HepG2 (cell line): ENCODE measurements at regions not wholly inside any gene's neighbourhood (a gene's known extent, or its start where the extent isn't known, plus 50 kb on each side); places are given as distances from the start of the nearest gene placed in this dataset.

Experiments
- ATAC-seq: fragments of 200-7000 bp; cut with Tn5 transposase; 3 replicates; pipeline ENCODE4 v1.9.1; 2020; ENCODE audit warnings: mild to moderate bottlenecking, moderate library complexity
- BruUV-seq: library from RNA; stranded (reverse); fragments of 400-500 nt; replicated peaks from 2 replicates; lab custom pipeline; 2021; lab: Mats Ljungman, UMichigan
- CTCF ChIA-PET: fragments of 300-600 bp; formaldehyde crosslinking; extraction: SDS; loops from one replicate; lab custom pipeline; 2021; ENCODE audit warnings: low total read pairs, inconsistent platforms, low intra/inter-chr PET ratio; lab: Yijun Ruan, JAX
- POLR2A ChIA-PET: fragments of 350-600 bp; sonication (Branson Sonifier 250); formaldehyde crosslinking; loops from one replicate; lab custom pipeline; 2020; ENCODE audit warnings: antibody characterized with exemption, inconsistent platforms; lab: Yijun Ruan, JAX
- DNase-seq: peaks from one replicate; pipeline ENCODE4 v3.0.0-alpha.2; 2015; ENCODE audit warnings: low spot score
- FAIRE-seq: peaks from 3 replicates; lab custom pipeline; 2011; peaks lifted over from hg19 to GRCh38; lab: Jason Lieb, UNC
- H2AFZ ChIP-seq: one replicate; pipeline ENCODE4 v1.6.1; 2011; ENCODE audit warnings: low read length, inconsistent platforms
- H3K27ac ChIP-seq: fragments of 300-600 bp; 3 replicates; pipeline ENCODE4 v1.8.0; 2011; ENCODE audit warnings: mixed run types, mild to moderate bottlenecking, mixed read lengths, low read length, inconsistent platforms; ENCODE audit not compliant: insufficient read depth; ENCODE audit errors: extremely low read length
- H3K27me3 ChIP-seq, 2 experiments: fragments of 200-600 bp in 1 of 2; 2 replicates in 1 of 2; 3 replicates in 1 of 2; pipeline versions ENCODE4 v1.6.0 to v1.8.0; 2011; ENCODE audit warnings: low read length in 2 of 2, mild to moderate bottlenecking in 2 of 2, moderate library complexity in 2 of 2, inconsistent platforms in 1 of 2; ENCODE audit not compliant: insufficient read depth in 2 of 2, control insufficient read depth in 1 of 2
- H3K36me3 ChIP-seq, 2 experiments: fragments of 200-600 bp in 1 of 2; replicated peaks in 1 of 2; 2 replicates in 1 of 2; 3 replicates in 1 of 2; pipeline versions ENCODE4 v1.5.1 to v1.8.0; 2011; ENCODE audit warnings: low read length in 2 of 2, inconsistent platforms in 1 of 2; ENCODE audit not compliant: insufficient read depth in 2 of 2, control insufficient read depth in 1 of 2
- H3K4me1 ChIP-seq: 2 replicates; pipeline ENCODE4 v1.5.1; 2012; ENCODE audit warnings: low read length, inconsistent platforms; ENCODE audit not compliant: insufficient read depth
- H3K4me2 ChIP-seq: 2 replicates; pipeline ENCODE4 v1.6.0; 2011; ENCODE audit warnings: low read depth, low read length, inconsistent platforms
- H3K4me3 ChIP-seq, 3 experiments: fragments of 200-600 bp in 1 of 3; sonication (generic), shearing (Covaris generic) in 1 of 3; replicated peaks in 1 of 3; 2 replicates each; pipeline ENCODE4 v1.5.1; 2011 to 2016; ENCODE audit warnings: low read length in 3 of 3, inconsistent platforms in 2 of 3, low read depth in 2 of 3, mild to moderate bottlenecking in 2 of 3, control low read depth in 1 of 3, mixed read lengths in 1 of 3; ENCODE audit not compliant: insufficient read depth in 1 of 3
- H3K79me2 ChIP-seq: one replicate; pipeline ENCODE4 v1.6.1; 2011; ENCODE audit warnings: low read length, inconsistent platforms; ENCODE audit not compliant: insufficient read depth
- H3K9ac ChIP-seq: 2 replicates; pipeline ENCODE4 v1.6.0; 2011; ENCODE audit warnings: mild to moderate bottlenecking, low read depth, low read length, inconsistent platforms; ENCODE audit not compliant: insufficient read depth
- H3K9me3 ChIP-seq: 2 replicates; pipeline ENCODE4 v1.5.1; 2012; ENCODE audit warnings: mild to moderate bottlenecking, low read length
- H4K20me1 ChIP-seq: 2 replicates; pipeline ENCODE4 v1.6.0; 2011; ENCODE audit warnings: inconsistent platforms, mild to moderate bottlenecking, low read length, moderate library complexity; ENCODE audit not compliant: insufficient read depth
- CCAR2 ChIP-seq: fragments of 200-400 bp; formaldehyde crosslinking; optimal IDR thresholded peaks from 2 replicates; pipeline ENCODE3; 2018; ENCODE audit warnings: low read depth, mild to moderate bottlenecking, low read length, moderate library complexity
- ESRRA ChIP-seq: sonication (generic); formaldehyde crosslinking; IDR thresholded peaks from 2 replicates; pipeline ENCODE4 v1.5.1; 2020; ENCODE audit warnings: mild to moderate bottlenecking, low read depth, missing genetic modification reagents
- GATA4 ChIP-seq: sonication (generic); IDR thresholded peaks from 2 replicates; pipeline ENCODE4 v1.6.1; 2016; ENCODE audit warnings: antibody characterized with exemption, low read depth, borderline replicate concordance
- HNF4A ChIP-seq: sonication (generic); formaldehyde crosslinking; IDR thresholded peaks from 2 replicates; pipeline ENCODE4 v1.4.0; 2020; ENCODE audit warnings: missing genetic modification reagents
- HOXA3 ChIP-seq: sonication (generic); formaldehyde crosslinking; IDR thresholded peaks from 2 replicates; pipeline ENCODE4 v1.5.0; 2020; ENCODE audit warnings: missing genetic modification reagents
- MBD4 ChIP-seq: IDR thresholded peaks from 2 replicates; pipeline ENCODE4 v1.6.1; 2012; ENCODE audit warnings: low read length, inconsistent platforms, borderline replicate concordance
- NRL ChIP-seq: sonication (generic); formaldehyde crosslinking; IDR thresholded peaks from 2 replicates; pipeline ENCODE4 v1.5.0; 2020; ENCODE audit warnings: missing genetic modification reagents, mild to moderate bottlenecking, moderate library complexity, borderline replicate concordance
- PHF21A ChIP-seq: sonication (generic); formaldehyde crosslinking; IDR thresholded peaks from 2 replicates; pipeline ENCODE4 v1.5.0; 2020; ENCODE audit warnings: mild to moderate bottlenecking, missing genetic modification reagents
- SIX4 ChIP-seq: sonication (generic); formaldehyde crosslinking; IDR thresholded peaks from 2 replicates; pipeline ENCODE4 v1.4.0; 2020; ENCODE audit warnings: missing genetic modification reagents
- ZNF224 ChIP-seq: sonication (generic); formaldehyde crosslinking; IDR thresholded peaks from 2 replicates; pipeline ENCODE4 v1.5.0; 2020; ENCODE audit warnings: mild to moderate bottlenecking, missing genetic modification reagents
- ZNF441 ChIP-seq: sonication (generic); formaldehyde crosslinking; IDR thresholded peaks from 2 replicates; pipeline ENCODE4 v1.7.0; 2021; ENCODE audit warnings: missing genetic modification reagents, borderline replicate concordance
- ZNF468 ChIP-seq: sonication (generic); formaldehyde crosslinking; IDR thresholded peaks from 2 replicates; pipeline ENCODE4 v1.8.0; 2022; ENCODE audit warnings: mild to moderate bottlenecking, moderate library complexity, missing genetic modification reagents
- ZNF570 ChIP-seq: sonication (generic); formaldehyde crosslinking; IDR thresholded peaks from 2 replicates; pipeline ENCODE4 v1.4.0; 2020; ENCODE audit warnings: mild to moderate bottlenecking, missing genetic modification reagents, borderline replicate concordance
- ZNF576 ChIP-seq: sonication (generic); formaldehyde crosslinking; IDR thresholded peaks from 2 replicates; pipeline ENCODE4 v1.4.0; 2020; ENCODE audit warnings: mild to moderate bottlenecking, missing genetic modification reagents
- ZNF674 ChIP-seq: sonication (generic); formaldehyde crosslinking; IDR thresholded peaks from 2 replicates; pipeline ENCODE4 v1.5.0; 2020; ENCODE audit warnings: low read depth, mild to moderate bottlenecking, missing genetic modification reagents
- WGBS: methylation state at CpG from one replicate; pipeline ENCODE4 v1.1.6; 2017; ENCODE audit warnings: low lambda C conversion rate; 5-methylcytosine and 5-hydroxymethylcytosine counted together
- in situ Hi-C: cut with HindIII; loops from 2 replicates; pipeline ENCODE4 v1.10.0; 2017; ENCODE audit warnings: low pct_unique_long_range_greater_than_20kb; ENCODE audit not compliant: extremely low pct_ligation_motif_present
- intact Hi-C: fragments of 100-400 bp; cut with micrococcal nuclease; formaldehyde crosslinking; loops from one replicate; pipeline ENCODE4 v1.10.0; 2022; ENCODE audit not compliant: unreplicated experiment
- TF ChIP-seq, protein P1 (sequence below): sonication (generic); formaldehyde crosslinking; IDR thresholded peaks from 2 replicates; pipeline ENCODE4 v1.4.0; 2020; ENCODE audit warnings: mild to moderate bottlenecking, low read depth, missing genetic modification reagents
- TF ChIP-seq, protein P2 (sequence below): sonication (generic); formaldehyde crosslinking; IDR thresholded peaks from 2 replicates; pipeline ENCODE4 v1.5.1; 2020; ENCODE audit warnings: mild to moderate bottlenecking, missing genetic modification reagents, moderate library complexity
- TF ChIP-seq, protein P3 (sequence below): sonication (generic); formaldehyde crosslinking; IDR thresholded peaks from 2 replicates; pipeline ENCODE4 v1.8.1; 2023; ENCODE audit warnings: mild to moderate bottlenecking, missing genetic modification reagents

GRCh38 chr14:26856876-26857518, 259.2 kb upstream of the NOVA1 start:
- Histone ChIP-seq H3K4me3 (no peak overlapping the region), H3K4me1 (no peaks in the 10 kb centered on the region), H4K20me1 (no peaks in the 10 kb centered on the region), H3K27me3 (no peaks in the 10 kb centered on the region), H3K9me3 (peaks cover 93% of the 10 kb centered on the region), H3K9ac (no peak overlapping the region), H2AFZ (no peak overlapping the region), H3K36me3 (no peaks in the 10 kb centered on the region), H3K27ac (no peak overlapping the region), H3K4me2 (no peak overlapping the region), H3K79me2 (no peaks in the 10 kb centered on the region)
- ChIA-PET CTCF (no interaction called here), POLR2A (no interaction called here)
- BruUV-seq = no TSS peak
- intact Hi-C loops (no loop called here), in situ Hi-C loops (no loop called here)
- DNase-seq = no peak
- FAIRE-seq = no peak
- TF ChIP-seq, protein P1, sequence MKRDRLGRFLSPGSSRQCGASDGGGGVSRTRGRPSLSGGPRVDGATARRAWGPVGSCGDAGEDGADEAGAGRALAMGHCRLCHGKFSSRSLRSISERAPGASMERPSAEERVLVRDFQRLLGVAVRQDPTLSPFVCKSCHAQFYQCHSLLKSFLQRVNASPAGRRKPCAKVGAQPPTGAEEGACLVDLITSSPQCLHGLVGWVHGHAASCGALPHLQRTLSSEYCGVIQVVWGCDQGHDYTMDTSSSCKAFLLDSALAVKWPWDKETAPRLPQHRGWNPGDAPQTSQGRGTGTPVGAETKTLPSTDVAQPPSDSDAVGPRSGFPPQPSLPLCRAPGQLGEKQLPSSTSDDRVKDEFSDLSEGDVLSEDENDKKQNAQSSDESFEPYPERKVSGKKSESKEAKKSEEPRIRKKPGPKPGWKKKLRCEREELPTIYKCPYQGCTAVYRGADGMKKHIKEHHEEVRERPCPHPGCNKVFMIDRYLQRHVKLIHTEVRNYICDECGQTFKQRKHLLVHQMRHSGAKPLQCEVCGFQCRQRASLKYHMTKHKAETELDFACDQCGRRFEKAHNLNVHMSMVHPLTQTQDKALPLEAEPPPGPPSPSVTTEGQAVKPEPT (CRISPR knock-in tag) = no peak
- TF ChIP-seq GATA4 (no peak), ESRRA (CRISPR knock-in tag) (no peak), NRL (no peak), ZNF570 (no peak), ZNF674 (CRISPR knock-in tag) (no peak), ZNF441 (CRISPR knock-in tag) (no peak), HOXA3 (no peak), ZNF468 (no peak), CCAR2 (no peak), ZNF224 (CRISPR knock-in tag) (no peak), ZNF576 (CRISPR knock-in tag) (no peak), SIX4 (no peak), PHF21A (CRISPR knock-in tag) (no peak), HNF4A (CRISPR knock-in tag) (no peak), MBD4 (no peak)
- TF ChIP-seq, protein P2, sequence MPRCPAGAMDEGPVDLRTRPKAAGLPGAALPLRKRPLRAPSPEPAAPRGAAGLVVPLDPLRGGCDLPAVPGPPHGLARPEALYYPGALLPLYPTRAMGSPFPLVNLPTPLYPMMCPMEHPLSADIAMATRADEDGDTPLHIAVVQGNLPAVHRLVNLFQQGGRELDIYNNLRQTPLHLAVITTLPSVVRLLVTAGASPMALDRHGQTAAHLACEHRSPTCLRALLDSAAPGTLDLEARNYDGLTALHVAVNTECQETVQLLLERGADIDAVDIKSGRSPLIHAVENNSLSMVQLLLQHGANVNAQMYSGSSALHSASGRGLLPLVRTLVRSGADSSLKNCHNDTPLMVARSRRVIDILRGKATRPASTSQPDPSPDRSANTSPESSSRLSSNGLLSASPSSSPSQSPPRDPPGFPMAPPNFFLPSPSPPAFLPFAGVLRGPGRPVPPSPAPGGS (CRISPR knock-in tag) = no peak
- TF ChIP-seq, protein P3, sequence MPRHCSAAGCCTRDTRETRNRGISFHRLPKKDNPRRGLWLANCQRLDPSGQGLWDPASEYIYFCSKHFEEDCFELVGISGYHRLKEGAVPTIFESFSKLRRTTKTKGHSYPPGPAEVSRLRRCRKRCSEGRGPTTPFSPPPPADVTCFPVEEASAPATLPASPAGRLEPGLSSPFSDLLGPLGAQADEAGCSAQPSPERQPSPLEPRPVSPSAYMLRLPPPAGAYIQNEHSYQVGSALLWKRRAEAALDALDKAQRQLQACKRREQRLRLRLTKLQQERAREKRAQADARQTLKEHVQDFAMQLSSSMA (CRISPR knock-in tag) = no peak
- 3% methylated on average over 4 of the region's 4 CpGs for WGBS
- no peak for ATAC-seq
